ENCODE measurements at regions not wholly inside any gene's neighbourhood (a gene's known extent, or its start where the extent isn't known, plus 50 kb on each side); places are given as distances from the start of the nearest gene placed in this dataset.

GRCh38 chr20:39865446-39865845 lies 823.6 kb downstream of the MAFB start:
- Histone ChIP-seq H3K4me3 (no peak overlapping the region), H3K4me1 (no peaks in the 10 kb centered on the region), H3K27ac (no peak overlapping the region), H3K27me3 (no peaks in the 10 kb centered on the region), H3K9me3 (no peaks in the 10 kb centered on the region), H3K36me3 (no peaks in the 10 kb centered on the region)
- no peak for TF ChIP-seq POLR2A (IDR thresholded peaks at IDR 0.05)
- no peak for TF ChIP-seq CTCF (IDR thresholded peaks at IDR 0.05)
- WGBS, 4 donors = 91 to 98% (median 95%) methylated on average over 2 of the region's 2 CpGs
- ATAC-seq (no peak), DNase-seq (no peak)
- intact Hi-C loops (cut with DNase I) = no loop called here

GRCh38 chr20:39862470-39862891 lies 826.6 kb downstream of the MAFB start:
- H3K4me3 ChIP-seq = no peak overlapping the region
- no peak for TF ChIP-seq CTCF (IDR thresholded peaks at IDR 0.05)
- H3K9me3 ChIP-seq = no peaks in the 10 kb centered on the region
- 51 to 62% (median 57%) methylated on average over 4 of the region's 4 CpGs for WGBS, 4 donors
- DNase-seq = peak in 1 of 5 donors; percentile 28
- H3K4me1 ChIP-seq = no peaks in the 10 kb centered on the region
- intact Hi-C loops (cut with DNase I) = no loop called here
- no peaks in the 10 kb centered on the region for H3K27me3 ChIP-seq
- no peak overlapping the region for H3K27ac ChIP-seq
- H3K36me3 ChIP-seq = no peaks in the 10 kb centered on the region
- ATAC-seq = peak; percentile 18 to 70 (median 31)

- Histone ChIP-seq H3K27ac (no peak overlapping the region), H3K4me3 (no peak overlapping the region), H3K27me3 (no peaks in the 10 kb centered on the region), H3K4me1 (no peaks in the 10 kb centered on the region), H3K9me3 (no peaks in the 10 kb centered on the region), H3K36me3 (no peaks in the 10 kb centered on the region)
- intact Hi-C loops (cut with DNase I) = no loop called here
- no peak for DNase-seq
- ATAC-seq = no peak
- WGBS, 4 donors = 90 to 100% (median 90%) methylated on average over 1 of the region's 1 CpG
- TF ChIP-seq POLR2A (IDR thresholded peaks at IDR 0.05) (no peak), CTCF (IDR thresholded peaks at IDR 0.05) (no peak)
These were observed 827.7 kb downstream of the MAFB start for GRCh38 chr20:39861381-39861780.

- no peaks in the 10 kb centered on the region for H3K4me1 ChIP-seq
- H3K4me3 ChIP-seq = no peak overlapping the region
- H3K36me3 ChIP-seq = no peaks in the 10 kb centered on the region
- no peak for TF ChIP-seq CTCF (IDR thresholded peaks at IDR 0.05)
- DNase-seq (no peak), ATAC-seq (no peak)
- H3K9me3 ChIP-seq = no peaks in the 10 kb centered on the region
- 42 to 66% (median 52%) methylated on average over 1 of the region's 1 CpG for WGBS, 4 donors
- intact Hi-C loops (cut with DNase I) = no loop called here
- H3K27me3 ChIP-seq = no peaks in the 10 kb centered on the region
- no peak overlapping the region for H3K27ac ChIP-seq
These were observed 831.2 kb downstream of the MAFB start for GRCh38 chr20:39857835-39858234.
